Neural cell (in vitro differentiated cells): ENCODE measurements at regions not wholly inside any gene's neighbourhood (a gene's known extent, or its start where the extent isn't known, plus 50 kb on each side); places are given as distances from the start of the nearest gene placed in this dataset.

Experiments
- EP300 ChIP-seq: fragments of 450-650 bp; conservative IDR thresholded peaks from 2 replicates; pipeline ENCODE4 v1.6.1; 2014; ENCODE audit warnings: antibody characterized with exemption, mild to moderate bottlenecking, moderate library complexity; ENCODE audit not compliant: poor library complexity, severe bottlenecking
- EZH2 ChIP-seq: fragments of 200-600, 300-800 bp; shearing (Covaris generic), sonication (generic); IDR thresholded peaks from 2 replicates; pipeline ENCODE4 v1.6.1; 2014; ENCODE audit warnings: antibody characterized with exemption, low read length, borderline replicate concordance, mild to moderate bottlenecking; ENCODE audit not compliant: insufficient read depth, poor library complexity, severe bottlenecking
- POLR2AphosphoS5 ChIP-seq: IDR thresholded peaks from 2 replicates; pipeline ENCODE4 v1.6.1; 2012
- RAD21 ChIP-seq: fragments of 450-650 bp; conservative IDR thresholded peaks from 2 replicates; pipeline ENCODE4 v1.6.1; 2014; ENCODE audit warnings: antibody characterized with exemption, mild to moderate bottlenecking, moderate library complexity
- TAF1 ChIP-seq: IDR thresholded peaks from 2 replicates; pipeline ENCODE4 v1.6.1; 2012; ENCODE audit warnings: low read depth
- TF ChIP-seq, protein P1 (sequence below): fragments of 450-650 bp; IDR thresholded peaks from 2 replicates; pipeline ENCODE4 v1.5.1; 2014; ENCODE audit warnings: antibody characterized with exemption, mild to moderate bottlenecking, moderate library complexity; ENCODE audit not compliant: poor library complexity, severe bottlenecking
- TF ChIP-seq, protein P2 (sequence below): IDR thresholded peaks from 2 replicates; pipeline ENCODE4 v1.6.1; 2012; ENCODE audit warnings: borderline replicate concordance

DNA sequence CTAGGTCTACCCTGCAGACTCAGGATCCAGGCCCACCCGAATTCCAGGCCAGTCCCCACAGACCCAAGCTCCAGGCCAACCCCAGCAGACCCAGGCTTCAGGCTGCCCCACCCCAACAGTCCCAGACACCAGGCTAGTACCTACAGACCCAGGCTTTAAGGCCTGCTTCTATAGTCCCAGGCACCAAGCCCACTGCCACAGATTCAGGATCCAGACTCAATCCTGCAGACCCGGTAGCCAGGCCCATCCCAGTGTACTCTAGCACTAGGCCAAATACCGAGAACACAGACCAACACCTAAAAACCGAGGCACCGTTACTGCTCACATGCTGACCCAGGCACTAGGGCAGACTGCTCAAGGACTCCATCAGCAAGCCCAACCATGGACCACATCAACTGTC, 862.3 kb downstream of the UQCRFS1 start:
- TF ChIP-seq, protein P1, sequence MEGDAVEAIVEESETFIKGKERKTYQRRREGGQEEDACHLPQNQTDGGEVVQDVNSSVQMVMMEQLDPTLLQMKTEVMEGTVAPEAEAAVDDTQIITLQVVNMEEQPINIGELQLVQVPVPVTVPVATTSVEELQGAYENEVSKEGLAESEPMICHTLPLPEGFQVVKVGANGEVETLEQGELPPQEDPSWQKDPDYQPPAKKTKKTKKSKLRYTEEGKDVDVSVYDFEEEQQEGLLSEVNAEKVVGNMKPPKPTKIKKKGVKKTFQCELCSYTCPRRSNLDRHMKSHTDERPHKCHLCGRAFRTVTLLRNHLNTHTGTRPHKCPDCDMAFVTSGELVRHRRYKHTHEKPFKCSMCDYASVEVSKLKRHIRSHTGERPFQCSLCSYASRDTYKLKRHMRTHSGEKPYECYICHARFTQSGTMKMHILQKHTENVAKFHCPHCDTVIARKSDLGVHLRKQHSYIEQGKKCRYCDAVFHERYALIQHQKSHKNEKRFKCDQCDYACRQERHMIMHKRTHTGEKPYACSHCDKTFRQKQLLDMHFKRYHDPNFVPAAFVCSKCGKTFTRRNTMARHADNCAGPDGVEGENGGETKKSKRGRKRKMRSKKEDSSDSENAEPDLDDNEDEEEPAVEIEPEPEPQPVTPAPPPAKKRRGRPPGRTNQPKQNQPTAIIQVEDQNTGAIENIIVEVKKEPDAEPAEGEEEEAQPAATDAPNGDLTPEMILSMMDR: no peak
- TF ChIP-seq, protein P2, sequence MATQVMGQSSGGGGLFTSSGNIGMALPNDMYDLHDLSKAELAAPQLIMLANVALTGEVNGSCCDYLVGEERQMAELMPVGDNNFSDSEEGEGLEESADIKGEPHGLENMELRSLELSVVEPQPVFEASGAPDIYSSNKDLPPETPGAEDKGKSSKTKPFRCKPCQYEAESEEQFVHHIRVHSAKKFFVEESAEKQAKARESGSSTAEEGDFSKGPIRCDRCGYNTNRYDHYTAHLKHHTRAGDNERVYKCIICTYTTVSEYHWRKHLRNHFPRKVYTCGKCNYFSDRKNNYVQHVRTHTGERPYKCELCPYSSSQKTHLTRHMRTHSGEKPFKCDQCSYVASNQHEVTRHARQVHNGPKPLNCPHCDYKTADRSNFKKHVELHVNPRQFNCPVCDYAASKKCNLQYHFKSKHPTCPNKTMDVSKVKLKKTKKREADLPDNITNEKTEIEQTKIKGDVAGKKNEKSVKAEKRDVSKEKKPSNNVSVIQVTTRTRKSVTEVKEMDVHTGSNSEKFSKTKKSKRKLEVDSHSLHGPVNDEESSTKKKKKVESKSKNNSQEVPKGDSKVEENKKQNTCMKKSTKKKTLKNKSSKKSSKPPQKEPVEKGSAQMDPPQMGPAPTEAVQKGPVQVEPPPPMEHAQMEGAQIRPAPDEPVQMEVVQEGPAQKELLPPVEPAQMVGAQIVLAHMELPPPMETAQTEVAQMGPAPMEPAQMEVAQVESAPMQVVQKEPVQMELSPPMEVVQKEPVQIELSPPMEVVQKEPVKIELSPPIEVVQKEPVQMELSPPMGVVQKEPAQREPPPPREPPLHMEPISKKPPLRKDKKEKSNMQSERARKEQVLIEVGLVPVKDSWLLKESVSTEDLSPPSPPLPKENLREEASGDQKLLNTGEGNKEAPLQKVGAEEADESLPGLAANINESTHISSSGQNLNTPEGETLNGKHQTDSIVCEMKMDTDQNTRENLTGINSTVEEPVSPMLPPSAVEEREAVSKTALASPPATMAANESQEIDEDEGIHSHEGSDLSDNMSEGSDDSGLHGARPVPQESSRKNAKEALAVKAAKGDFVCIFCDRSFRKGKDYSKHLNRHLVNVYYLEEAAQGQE: no peak
- TF ChIP-seq EP300 (no peak), EZH2 (no peak), POLR2AphosphoS5 (no peak), TAF1 (no peak), RAD21 (no peak)
